GM12873 (cell line): ENCODE measurements at regions not wholly inside any gene's neighbourhood (a gene's known extent, or its start where the extent isn't known, plus 50 kb on each side); places are given as distances from the start of the nearest gene placed in this dataset.

Source experiments
- TF ChIP-seq, protein P1 (sequence below): IDR thresholded peaks from 2 replicates; pipeline ENCODE4 v1.5.1; 2012; ENCODE audit warnings: low read depth, mild to moderate bottlenecking, moderate library complexity, low read length, control low read depth; ENCODE audit not compliant: insufficient read depth; ENCODE audit errors: missing control alignments

DNA sequence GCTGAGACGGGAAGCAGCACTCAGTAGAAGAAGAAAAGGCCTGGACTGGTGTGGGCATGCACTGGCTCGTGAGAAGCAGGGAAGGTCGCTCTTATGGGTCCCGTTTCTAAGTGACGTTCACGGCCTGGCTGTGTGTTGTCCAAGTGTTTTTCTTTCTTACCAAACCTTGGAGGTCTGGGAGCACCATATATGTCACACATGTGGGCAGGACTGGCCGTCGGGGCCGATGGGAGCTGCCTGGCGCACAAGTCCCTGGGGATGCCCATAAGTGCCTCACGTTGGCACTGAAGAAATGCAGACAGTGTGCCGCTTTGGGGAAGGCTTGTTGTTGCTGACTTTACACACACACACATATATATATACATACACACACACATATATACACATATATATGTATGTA, 86.0 kb upstream of the DUSP22 start:
- TF ChIP-seq, protein P1, sequence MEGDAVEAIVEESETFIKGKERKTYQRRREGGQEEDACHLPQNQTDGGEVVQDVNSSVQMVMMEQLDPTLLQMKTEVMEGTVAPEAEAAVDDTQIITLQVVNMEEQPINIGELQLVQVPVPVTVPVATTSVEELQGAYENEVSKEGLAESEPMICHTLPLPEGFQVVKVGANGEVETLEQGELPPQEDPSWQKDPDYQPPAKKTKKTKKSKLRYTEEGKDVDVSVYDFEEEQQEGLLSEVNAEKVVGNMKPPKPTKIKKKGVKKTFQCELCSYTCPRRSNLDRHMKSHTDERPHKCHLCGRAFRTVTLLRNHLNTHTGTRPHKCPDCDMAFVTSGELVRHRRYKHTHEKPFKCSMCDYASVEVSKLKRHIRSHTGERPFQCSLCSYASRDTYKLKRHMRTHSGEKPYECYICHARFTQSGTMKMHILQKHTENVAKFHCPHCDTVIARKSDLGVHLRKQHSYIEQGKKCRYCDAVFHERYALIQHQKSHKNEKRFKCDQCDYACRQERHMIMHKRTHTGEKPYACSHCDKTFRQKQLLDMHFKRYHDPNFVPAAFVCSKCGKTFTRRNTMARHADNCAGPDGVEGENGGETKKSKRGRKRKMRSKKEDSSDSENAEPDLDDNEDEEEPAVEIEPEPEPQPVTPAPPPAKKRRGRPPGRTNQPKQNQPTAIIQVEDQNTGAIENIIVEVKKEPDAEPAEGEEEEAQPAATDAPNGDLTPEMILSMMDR, result no peak

DNA sequence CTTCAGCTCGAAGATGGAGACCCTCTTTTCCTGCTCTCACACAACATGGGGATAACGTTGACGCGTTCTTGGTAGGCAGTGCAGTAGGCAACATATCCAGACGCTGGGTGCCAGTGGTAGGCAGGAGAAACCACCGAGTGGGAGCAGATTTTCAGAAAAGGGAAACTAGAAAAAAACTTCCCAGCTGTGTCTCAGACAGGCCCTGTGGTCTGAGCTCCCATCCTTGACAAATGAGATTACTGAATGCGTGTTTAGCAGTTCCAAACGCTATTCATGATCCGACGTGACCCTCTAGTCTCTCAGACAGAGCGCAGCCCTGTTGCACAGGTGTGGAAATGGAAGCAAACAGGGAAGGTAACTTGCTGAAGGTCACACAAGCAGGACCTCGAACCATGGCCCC, 83.9 kb upstream of the DUSP22 start:
- TF ChIP-seq, protein P1, result no peak

DNA sequence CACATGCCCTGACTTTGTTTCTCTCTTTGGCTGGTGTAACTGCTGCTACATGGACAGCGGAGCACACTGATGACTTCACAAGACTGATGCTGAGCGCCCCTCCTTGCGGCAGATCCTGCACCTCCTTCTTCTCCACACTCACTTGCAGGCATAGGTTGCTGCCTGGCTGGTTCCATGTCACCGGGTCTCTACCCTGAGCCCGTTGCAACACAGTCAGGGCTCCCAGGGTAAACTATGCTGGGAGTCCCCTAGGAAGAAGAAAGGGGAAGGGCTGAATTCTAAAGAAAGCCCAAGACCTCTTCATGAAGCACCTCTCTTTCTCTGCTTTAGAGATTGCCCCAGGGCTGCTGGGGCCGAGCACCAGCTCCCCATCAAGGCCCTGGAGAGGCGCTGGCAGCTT, 83.3 kb upstream of the DUSP22 start:
- TF ChIP-seq, protein P1, result no peak

DNA sequence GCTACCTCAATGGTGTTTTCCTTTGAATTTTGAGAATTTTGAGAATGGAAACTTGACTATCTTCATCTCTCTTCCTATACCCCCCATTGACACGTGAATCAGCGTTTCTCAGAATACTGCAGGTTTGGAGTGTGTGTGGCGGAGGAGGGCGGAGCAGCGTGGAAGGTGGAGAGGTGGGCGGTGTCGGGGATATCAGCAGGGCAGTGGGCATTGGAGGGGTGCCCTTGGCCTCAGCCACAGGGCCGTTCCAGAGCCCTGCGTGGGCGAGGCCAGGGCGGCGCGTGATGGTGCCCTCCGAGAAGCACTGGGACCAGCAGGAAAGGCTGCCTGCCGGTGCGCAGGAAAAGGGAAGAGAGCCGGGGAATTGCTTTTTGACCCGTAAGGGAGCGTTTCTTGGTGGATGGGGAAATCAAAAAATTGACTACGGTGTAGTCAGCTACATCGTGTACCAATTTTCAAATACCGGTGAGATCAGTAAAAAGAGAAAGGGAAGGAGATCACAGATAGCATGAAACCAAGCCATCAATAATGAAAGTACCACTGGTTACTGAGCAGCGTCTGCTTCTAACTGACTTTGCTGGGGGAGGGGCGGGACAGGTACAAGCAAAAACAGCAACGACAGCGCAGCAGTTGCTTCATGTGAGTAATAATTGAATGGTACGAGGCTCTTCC, 82.7 kb upstream of the DUSP22 start:
- TF ChIP-seq, protein P1, result no peak

DNA sequence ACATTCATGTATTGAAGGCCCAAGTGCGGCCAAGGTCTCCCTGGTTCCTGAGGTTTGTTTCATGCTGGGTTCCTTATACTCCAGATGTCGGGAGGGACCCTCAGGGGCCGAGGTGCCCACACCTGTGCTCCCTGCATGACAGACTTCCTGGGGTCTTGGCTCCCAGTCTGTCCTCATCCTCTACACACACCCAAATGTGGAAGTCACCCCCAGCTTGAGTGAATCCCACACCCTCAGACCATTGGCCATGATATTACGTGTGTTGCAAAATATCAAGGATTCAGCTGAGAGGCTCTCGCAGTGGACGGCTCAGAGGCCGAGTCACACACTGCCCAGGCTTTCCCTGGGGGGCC, 82.2 kb upstream of the DUSP22 start:
- TF ChIP-seq, protein P1, result no peak

DNA sequence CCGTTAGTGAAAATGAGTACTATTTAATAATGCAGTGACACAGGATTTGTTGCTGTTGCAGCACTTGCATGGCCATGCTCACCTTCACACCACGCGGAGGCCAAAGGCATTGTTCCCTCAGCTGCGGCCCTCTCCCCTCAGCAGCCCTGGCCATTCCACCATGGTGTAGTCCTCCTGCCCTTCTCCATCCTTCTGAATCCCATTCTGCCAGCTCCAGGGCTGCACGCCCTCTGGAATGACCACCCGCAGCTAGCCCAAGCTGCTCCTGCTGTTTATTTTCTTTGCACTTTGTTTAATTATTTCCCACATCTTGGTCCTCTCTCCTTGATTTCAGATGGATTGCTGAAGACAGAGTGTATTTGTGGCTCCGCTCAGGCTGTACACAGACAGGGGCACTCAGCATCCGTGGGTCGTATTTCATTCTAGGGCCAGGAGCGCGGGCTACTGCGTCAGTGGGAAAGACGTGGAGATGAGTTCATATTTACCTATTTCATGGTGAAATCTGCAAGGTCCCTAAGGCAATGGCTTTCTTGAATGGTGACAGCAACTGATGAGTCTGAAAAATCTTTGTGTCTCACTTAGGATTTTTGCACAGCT, 81.4 kb upstream of the DUSP22 start:
- TF ChIP-seq, protein P1, result no peak

DNA sequence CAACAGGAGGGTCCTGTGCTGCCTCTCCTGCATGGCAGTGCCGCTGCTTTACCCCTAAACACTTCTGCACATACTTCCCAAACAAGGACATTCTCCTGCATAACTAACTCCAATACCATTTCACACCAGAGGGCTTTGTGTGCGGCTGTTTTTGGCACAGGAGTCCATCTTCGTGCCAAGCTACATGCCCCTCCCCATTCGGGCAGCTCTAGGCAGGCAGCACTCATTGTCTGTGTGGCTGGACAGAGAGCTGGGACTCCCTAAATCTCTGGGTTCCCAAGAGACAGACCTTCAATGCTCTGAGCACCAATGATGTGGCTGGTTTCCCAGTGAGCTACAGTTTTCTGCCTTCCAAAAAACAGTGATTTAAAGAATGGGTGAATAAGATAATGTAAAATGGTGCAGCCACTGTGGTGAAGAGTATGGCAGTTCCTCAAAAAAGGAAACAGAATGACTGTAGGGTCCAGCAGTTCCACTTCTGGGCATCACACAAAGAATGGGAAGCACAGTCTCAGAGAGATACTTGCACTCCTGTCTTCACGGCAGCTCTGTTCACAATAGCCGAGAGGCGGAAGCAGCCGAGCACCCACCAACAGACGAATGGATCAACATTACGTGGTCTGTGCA, 80.3 kb upstream of the DUSP22 start:
- TF ChIP-seq, protein P1, result no peak
